ENCODE measurements at regions not wholly inside any gene's neighbourhood (a gene's known extent, or its start where the extent isn't known, plus 50 kb on each side); places are given as distances from the start of the nearest gene placed in this dataset.

GRCh38 chr20:11222243-11222642 lies 548.4 kb upstream of the JAG1 start:
- DNase-seq, result no peak

DNA sequence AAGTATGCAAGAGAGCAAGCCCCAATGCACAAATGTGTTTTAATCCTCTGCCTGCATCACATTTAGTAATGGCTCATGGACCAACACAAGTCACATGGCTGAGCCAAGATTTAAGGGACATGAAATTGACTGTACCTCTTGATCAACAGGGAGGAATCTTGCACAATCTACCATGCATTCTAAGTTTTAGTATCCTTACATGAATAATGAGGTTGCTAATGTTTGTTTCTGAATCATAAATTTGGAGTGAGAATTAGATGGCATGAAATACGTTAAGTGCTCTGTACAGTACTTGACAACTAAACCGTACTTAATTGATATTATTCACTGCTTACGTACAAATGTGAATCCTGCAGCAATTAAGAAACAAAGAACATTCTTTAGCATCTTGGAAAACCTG lies 553.8 kb upstream of the JAG1 start:
- DNase-seq, result no peak

DNA sequence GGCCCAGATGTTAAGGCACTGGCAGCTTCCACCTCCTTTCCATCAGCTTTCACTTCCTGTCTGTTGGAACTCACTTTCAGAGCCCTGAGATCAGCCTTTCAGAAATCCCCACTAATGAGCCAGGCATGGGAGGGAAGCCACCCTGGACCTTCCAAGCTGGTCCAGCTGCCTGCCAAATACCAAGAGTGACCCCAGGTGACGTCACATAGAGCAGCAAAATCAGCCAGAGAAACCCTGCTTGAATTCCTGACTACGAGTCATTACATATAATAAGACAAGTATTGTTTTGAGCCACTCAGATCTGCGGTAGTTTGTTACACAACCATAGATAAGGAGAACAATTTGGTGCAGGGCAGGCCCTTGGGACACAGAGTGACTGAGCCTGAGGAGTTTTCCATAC lies 556.0 kb upstream of the JAG1 start:
- peak; percentile 27 for DNase-seq

DNA sequence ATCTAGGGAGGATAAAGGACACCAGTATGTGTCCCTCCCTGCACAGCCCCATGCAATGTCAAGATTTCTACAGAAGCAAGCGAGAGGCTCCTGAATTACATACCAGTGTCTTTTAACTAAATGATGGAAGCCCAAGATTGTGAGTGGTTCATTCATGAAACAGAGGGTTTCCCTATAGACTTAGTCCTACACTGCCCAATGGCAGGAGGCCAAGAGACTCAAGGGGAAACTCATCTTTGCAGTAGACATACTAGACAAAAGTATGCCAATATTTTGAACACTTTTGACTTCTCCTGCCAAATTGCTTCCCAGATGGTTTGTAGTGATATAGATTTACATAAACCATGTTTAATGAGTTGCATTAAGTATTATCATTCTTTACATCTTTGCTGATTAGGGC lies 557.2 kb upstream of the JAG1 start:
- no peak for DNase-seq

GRCh38 chr20:11231742-11232648 lies 558.2 kb upstream of the JAG1 start:
- DNase-seq, result no peak

DNA sequence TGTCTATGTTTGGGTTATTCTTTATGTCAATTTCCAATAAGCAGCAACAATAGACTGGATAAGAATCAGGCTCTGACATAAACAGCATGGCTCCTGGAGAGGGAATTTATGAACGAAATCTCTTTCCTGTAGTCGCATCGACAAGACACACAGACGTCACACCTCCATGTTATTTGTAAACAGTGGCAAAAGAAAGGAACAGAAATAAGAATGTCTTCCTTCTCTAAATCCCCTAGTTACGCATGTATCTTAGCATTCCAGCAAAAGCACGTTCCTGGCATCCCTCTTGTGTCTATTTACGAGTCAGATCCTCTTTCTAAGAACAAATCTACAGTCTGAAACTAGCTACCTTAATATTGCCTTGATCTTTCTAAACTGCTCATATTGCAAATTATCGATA lies 559.1 kb upstream of the JAG1 start:
- no peak for DNase-seq

- no peak for DNase-seq
These were observed 560.4 kb upstream of the JAG1 start for GRCh38 chr20:11234181-11234580.

DNA sequence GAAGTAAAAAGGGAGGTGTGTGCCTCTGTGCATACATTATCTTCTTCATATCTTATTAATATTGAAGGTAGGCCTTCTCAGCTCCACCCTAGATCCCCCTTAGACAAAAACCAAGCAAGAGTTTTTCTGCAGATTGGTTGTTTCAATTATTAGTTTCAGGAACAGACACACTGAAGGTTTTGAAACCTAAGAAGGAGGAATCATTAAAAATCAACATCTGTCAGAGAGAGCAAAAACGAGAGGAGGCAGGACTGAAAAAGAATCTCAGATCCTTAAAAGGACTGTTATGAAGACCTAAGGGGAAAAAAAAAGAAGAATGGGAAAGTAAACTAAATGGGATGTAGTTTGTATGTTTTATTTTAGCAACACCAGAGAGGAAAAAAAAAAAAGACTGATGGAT lies 560.8 kb upstream of the JAG1 start:
- DNase-seq, result no peak

- no peak for DNase-seq
These were observed 561.3 kb upstream of the JAG1 start for GRCh38 chr20:11235058-11235457.

DNA sequence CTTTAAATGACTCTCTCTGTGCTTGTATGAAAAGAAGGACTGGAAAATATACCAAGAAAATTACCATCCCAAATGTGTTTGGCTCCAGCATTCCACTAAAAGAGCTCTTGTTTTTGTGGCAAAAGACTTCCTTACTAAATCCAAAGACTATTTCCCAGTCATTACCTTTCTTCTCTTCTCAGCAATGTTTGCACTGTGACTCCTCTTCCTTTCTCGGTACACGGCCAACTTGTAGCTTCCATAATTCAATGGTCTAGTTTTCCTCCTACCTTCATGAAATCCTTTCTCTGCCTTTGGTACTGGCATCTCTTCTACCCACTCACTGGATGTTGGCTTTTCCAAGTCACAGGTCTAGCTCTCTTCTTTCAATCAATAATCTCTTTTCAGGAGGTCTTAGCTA lies 568.5 kb upstream of the JAG1 start:
- no peak for DNase-seq

DNA sequence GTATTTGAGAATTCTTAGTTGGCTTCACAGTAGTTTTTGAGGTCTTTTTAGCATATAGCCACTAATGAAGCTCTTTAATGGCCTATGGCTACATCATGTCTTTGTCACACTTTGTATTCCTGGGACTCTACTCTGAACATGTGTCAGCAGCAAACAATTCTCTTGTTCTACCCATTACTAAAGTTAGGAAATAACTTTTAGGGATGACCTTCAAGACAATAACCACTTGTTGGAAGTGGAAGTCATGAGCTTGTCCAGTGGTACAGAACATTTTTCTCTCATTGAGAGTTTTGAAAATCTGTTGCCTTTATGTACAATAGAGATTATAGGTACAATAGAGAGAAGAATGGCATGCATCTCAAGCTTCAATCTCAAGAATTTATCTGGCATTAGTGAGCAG lies 571.6 kb upstream of the JAG1 start:
- no peak for DNase-seq

DNA sequence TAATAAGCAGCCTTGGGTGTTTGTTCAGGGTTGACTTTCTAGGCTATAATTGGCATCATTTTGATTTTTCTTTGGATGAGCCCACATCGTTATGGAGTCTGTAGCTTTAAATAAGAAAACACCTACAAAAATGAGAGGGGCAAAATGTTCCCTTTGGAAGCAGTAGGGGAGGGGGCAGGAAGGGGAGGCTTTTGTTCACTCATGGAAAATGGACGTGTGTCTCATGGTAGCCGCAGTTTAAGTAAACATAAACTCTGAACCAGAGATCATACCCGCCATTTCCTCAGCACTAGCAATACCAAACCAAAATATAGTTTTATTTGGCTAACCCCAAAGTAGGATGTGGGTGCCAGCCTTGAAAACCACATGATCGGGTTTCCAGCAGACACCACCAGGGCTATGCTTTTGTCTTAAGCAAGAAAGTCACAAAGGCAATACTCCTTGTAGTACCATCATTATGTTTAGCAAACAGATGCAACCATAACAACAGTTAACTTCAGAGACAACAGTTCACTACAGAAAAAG lies 572.5 kb upstream of the JAG1 start:
- DNase-seq, result no peak

DNA sequence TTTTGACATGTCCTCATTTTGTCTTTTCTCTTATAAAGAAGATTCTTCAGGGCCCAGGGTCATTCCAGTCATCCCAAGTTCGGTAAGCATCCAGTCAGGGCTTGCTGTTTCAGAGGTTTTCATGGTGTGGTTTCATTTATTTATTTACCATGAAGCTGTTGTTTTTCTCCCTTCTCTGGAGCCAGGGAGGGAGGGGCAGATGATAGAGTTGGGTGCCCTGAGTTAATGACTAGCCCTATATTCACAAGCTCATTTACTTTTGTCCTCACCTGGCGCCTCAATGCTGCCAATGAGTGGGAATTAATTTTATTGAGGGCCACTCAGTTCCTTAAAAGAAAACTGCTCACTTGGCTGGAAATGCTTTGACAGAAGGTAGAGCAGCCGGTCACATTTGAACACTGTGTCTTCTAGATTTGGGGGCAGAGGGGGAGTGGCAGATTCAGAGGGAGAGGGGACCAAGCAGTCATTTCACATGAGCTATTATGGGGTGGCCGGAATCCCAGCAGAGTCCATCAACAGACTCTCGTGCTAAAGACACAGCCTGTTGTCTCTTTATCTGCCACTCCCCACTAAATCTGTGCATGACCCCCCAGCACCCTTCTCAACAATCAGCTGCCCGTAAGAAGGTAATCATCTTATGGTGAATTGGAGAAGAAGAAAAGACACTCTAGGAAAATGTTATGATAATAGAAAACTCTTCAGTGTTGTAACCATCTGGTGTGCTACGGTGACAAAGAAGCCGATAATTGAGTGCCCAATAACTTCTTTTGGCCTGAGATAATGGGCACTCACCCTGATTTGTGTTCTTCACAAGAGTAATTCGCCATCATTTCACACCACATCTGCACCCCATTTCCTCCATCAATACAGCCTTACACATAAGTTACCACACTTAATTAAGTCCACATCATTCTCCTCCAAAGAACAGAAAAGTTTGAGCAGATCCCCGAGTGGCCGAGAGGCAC lies 573.5 kb upstream of the JAG1 start:
- peak; percentile 44 for DNase-seq

- DNase-seq, result peak; percentile 45
These were observed 574.2 kb upstream of the JAG1 start for GRCh38 chr20:11248011-11248409.

DNA sequence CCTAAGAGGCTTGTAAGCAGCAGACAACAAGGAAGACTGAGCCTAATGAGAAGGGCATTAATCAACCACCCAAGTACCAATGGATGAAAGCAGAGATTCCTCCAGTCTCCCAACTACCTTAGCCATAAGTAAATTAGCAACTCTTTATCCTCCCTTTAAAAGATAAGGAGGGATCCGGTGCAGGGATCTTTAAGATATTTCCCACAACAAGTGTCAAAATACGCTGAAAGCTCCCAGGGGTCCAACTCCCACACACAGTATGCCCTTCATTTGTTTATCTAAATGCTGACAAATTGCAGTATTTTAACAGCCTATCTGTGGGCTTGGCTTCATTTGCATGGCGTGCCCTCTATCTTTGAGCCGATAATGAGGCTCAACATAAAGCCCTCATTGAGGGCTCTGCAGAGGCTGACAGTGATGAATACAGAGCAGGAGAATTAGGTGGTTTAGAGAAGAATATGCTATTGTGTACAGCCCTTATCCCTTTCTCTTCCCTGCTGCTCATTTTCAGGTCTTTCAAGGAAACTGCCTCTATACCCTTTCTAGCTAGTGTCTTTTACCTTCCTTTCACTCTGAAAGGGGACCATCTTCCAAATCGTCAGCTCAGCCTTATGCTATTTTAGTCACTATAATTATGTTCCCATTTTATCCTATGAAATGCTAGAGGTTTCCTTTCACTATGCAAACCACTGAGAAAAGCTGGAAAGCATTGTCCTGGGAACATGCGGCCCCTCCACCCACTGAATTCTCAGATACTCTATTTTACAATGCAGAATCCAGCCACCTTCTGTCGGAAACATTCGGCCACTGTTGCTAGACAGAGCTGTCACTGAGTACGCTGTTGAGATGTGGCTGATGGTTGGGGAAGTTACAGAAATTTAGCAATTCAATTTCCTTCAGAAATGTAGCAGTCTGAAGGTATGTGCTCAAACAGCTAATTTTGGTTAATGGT lies 575.2 kb upstream of the JAG1 start:
- peak; percentile 69 for DNase-seq

DNA sequence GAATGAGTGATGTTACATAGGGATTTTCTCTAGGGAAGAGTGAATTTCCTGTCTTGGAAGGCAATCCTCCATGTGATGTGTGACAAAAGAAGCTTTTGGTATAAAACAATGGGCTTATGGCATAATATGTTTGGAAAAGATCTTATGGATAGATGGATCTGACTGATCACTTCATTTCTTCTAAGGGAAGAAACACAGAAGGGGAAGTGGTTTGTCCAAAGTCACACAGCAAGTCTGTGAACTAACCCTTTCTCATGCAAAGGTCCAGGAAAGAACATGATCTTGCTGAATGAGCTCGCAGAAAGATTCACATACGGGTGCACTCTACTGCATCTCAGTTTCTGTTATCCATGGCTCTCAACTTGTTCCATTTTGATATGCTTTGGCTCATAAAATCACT lies 575.9 kb upstream of the JAG1 start:
- no peak for DNase-seq

GRCh38 chr20:11252447-11252846 lies 578.6 kb upstream of the JAG1 start:
- no peak for DNase-seq

GRCh38 chr20:11255455-11255854 lies 581.7 kb upstream of the JAG1 start:
- no peak for DNase-seq

GRCh38 chr20:11255860-11256259 lies 582.1 kb upstream of the JAG1 start:
- no peak for DNase-seq

- no peak for DNase-seq
These were observed 586.8 kb upstream of the JAG1 start for GRCh38 chr20:11260611-11261010.

GRCh38 chr20:11261533-11262000 lies 587.8 kb upstream of the JAG1 start:
- DNase-seq, result no peak

GRCh38 chr20:11266571-11266970 lies 592.8 kb upstream of the JAG1 start:
- no peak for DNase-seq

Measured in retina (tissue), 1 donor.